ENCODE measurements at regions not wholly inside any gene's neighbourhood (a gene's known extent, or its start where the extent isn't known, plus 50 kb on each side); places are given as distances from the start of the nearest gene placed in this dataset.

- Histone ChIP-seq H3K4me1 (no peaks in the 10 kb centered on the region), H3K27me3 (no peaks in the 10 kb centered on the region), H3K36me3 (no peaks in the 10 kb centered on the region), H3K9me3 (peaks cover 0 to 25% (median 0%) of the 10 kb centered on the region in 4 donors), H3K4me3 (no peak overlapping the region), H3K27ac (no peak overlapping the region)
- TF ChIP-seq CTCF (IDR thresholded peaks at IDR 0.05) = no peak
- TF ChIP-seq POLR2A (IDR thresholded peaks at IDR 0.05) = no peak
- TF ChIP-seq EP300 (IDR thresholded peaks at IDR 0.05) = no peak
- 91 to 93% methylated on average over 9 to 10 of the region's 13 CpGs for WGBS, 2 donors
- no peak for DNase-seq (ENCODE audit: low spot score in 2 of 2)
Measured at GRCh38 chr11:50164050-50164449, 131.4 kb downstream of the OR4C45 start.

DNA sequence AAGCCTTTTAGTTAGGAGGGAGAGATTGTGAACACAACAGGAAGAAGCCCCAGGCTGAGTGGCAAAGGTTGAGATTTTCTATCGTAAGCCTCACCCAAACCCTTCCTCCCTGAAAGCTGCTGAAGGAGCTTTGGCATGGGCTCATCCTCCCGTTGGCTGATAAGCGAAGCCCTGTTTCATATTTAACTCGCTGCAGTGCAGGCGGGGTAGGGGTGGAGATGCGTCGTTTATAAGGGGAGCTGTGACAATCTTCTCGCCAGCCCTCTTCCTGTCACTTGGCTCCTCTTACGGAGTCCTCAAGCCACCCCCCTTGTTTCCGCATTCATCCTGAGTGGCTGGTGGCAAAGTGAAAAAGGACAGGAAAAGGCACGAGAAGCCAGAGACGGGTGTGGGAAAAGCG lies 137.0 kb downstream of the OR4C45 start:
- DNase-seq (ENCODE audit: low spot score in 2 of 2) = no peak
- no peaks in the 10 kb centered on the region for H3K27me3 ChIP-seq
- no peak for TF ChIP-seq POLR2A (IDR thresholded peaks at IDR 0.05)
- no peaks in the 10 kb centered on the region for H3K4me1 ChIP-seq
- peaks cover 0 to 12% (median 0%) of the 10 kb centered on the region in 4 donors for H3K9me3 ChIP-seq
- H3K36me3 ChIP-seq = no peaks in the 10 kb centered on the region
- 86 to 92% methylated on average over 13 of the region's 13 CpGs for WGBS, 2 donors
- H3K27ac ChIP-seq = no peak overlapping the region
- no peak overlapping the region for H3K4me3 ChIP-seq

- no peak overlapping the region for H3K27ac ChIP-seq
- H3K4me3 ChIP-seq = no peak overlapping the region
- H3K9me3 ChIP-seq = peaks cover 0 to 12% (median 0%) of the 10 kb centered on the region in 4 donors
- TF ChIP-seq CTCF (IDR thresholded peaks at IDR 0.05) (no peak), EP300 (IDR thresholded peaks at IDR 0.05) (no peak), POLR2A (IDR thresholded peaks at IDR 0.05) (no peak)
- no peaks in the 10 kb centered on the region for H3K4me1 ChIP-seq
- no peaks in the 10 kb centered on the region for H3K36me3 ChIP-seq
- no peaks in the 10 kb centered on the region for H3K27me3 ChIP-seq
- 92 to 94% methylated on average over 17 of the region's 17 CpGs for WGBS, 2 donors
- DNase-seq (ENCODE audit: low spot score in 2 of 2) = no peak
Measured at GRCh38 chr11:50170115-50170514, 137.4 kb downstream of the OR4C45 start.

DNA sequence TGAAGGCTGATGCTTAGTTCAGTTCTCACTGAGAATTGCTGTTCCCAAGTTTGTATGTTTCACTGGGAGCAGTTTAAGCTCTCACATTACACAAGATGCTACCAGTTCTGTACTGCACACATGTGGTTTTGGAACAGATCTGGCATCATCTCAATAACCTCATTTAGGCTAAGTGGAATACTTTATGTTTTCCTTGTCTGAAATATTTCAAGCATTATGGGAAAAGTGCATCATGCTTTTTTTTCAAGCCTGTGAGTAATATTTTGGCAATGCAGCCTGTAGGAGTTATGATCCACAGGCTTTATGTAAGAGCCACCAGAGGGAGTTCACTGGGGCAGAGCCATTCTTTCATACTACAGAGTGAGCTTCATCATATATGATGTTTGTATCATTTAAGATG lies 141.5 kb downstream of the OR4C45 start:
- no peak overlapping the region for H3K27ac ChIP-seq
- TF ChIP-seq POLR2A (IDR thresholded peaks at IDR 0.05) = no peak
- no peak for TF ChIP-seq CTCF (IDR thresholded peaks at IDR 0.05)
- TF ChIP-seq EP300 (IDR thresholded peaks at IDR 0.05) = no peak
- H3K4me1 ChIP-seq = no peaks in the 10 kb centered on the region
- no peak overlapping the region for H3K4me3 ChIP-seq
- H3K36me3 ChIP-seq = no peaks in the 10 kb centered on the region
- H3K27me3 ChIP-seq = no peaks in the 10 kb centered on the region
- DNase-seq (ENCODE audit: low spot score in 2 of 2) = no peak
- H3K9me3 ChIP-seq = no peaks in the 10 kb centered on the region

DNA sequence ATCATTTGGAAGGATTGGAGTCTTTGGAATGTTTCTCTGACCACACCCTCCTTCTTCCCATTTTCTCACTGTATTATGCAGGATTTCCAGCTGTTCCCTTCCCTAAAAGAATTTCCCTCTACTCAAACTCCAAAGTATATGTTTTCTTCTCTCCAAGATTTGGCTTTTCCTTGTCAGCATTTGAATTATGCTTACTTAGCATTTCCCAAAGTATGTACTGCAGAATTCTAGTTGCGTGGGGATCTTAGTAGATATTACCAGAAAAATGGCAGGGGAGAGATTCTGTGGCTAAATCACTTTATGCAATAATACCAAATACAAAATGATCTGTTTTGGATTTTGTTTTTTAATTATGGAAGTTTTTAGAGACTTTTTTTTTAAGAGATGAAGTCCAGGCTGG lies 142.3 kb downstream of the OR4C45 start:
- TF ChIP-seq CTCF (IDR thresholded peaks at IDR 0.05) (no peak), POLR2A (IDR thresholded peaks at IDR 0.05) (no peak), EP300 (IDR thresholded peaks at IDR 0.05) (no peak)
- H3K27ac ChIP-seq = no peak overlapping the region
- DNase-seq (ENCODE audit: low spot score in 2 of 2) = no peak
- H3K4me3 ChIP-seq = no peak overlapping the region
- H3K27me3 ChIP-seq = no peaks in the 10 kb centered on the region
- H3K4me1 ChIP-seq = no peaks in the 10 kb centered on the region
- 71 to 87% methylated on average over 1 of the region's 1 CpG for WGBS, 2 donors
- no peaks in the 10 kb centered on the region for H3K9me3 ChIP-seq
- H3K36me3 ChIP-seq = no peaks in the 10 kb centered on the region

DNA sequence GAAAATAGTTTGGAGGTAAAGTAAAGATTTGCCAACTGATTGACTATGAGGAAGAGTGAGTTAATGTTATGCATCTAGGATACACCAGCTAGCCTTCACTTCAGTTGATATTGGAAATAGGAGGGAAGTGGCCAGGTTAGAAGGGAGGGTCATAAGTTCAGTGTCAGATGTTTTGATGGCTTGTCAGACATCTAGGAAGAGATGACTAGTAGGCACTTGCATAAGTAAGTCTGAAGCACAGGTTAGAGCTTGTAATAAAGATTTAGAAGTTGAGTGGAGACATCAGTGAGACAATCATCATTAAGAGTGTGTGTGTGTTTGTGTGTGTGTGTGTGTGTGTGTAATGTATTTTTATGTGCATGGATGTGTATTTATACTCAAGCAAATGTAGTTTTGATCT lies 146.1 kb downstream of the OR4C45 start:
- peaks cover 0 to 7% (median 0%) of the 10 kb centered on the region in 4 donors for H3K9me3 ChIP-seq
- TF ChIP-seq CTCF (IDR thresholded peaks at IDR 0.05) (no peak), POLR2A (IDR thresholded peaks at IDR 0.05) (no peak), EP300 (IDR thresholded peaks at IDR 0.05) (no peak)

More for the DNA sequence above, 146.1 kb downstream of the OR4C45 start:
- Histone ChIP-seq H3K4me3 (no peak overlapping the region), H3K27ac (no peak overlapping the region), H3K27me3 (no peaks in the 10 kb centered on the region), H3K36me3 (no peaks in the 10 kb centered on the region), H3K4me1 (no peaks in the 10 kb centered on the region)
- DNase-seq (ENCODE audit: low spot score in 2 of 2) = no peak
